GM23338 (cell line): ENCODE measurements at regions not wholly inside any gene's neighbourhood (a gene's known extent, or its start where the extent isn't known, plus 50 kb on each side); places are given as distances from the start of the nearest gene placed in this dataset.
A peak's percentile ranks its signal among the peaks of the same experiment; 100 is the strongest.

Experiments used
- ATAC-seq: fragments of 200-7000 bp; cut with Tn5 transposase; 3 replicates; pipeline ENCODE4 v1.9.1; 2020
- DNase-seq: peaks from one replicate; pipeline ENCODE4 v3.0.0-alpha.2; 2015; ENCODE audit warnings: low spot score
- H2AFZ ChIP-seq: fragments of 200-600 bp; sonication (generic); 2 replicates; pipeline ENCODE4 v1.8.0; 2016; ENCODE audit warnings: antibody characterized with exemption, mild to moderate bottlenecking, moderate library complexity
- H3F3A ChIP-seq: fragments of 200-600 bp; sonication (generic); replicated peaks from 2 replicates; pipeline ENCODE4 v1.8.0; 2017; ENCODE audit warnings: antibody characterized with exemption, mixed run types, low read depth
- H3K27ac ChIP-seq: fragments of 200-600 bp; sonication (generic); 2 replicates; pipeline ENCODE4 v1.6.1; 2016; ENCODE audit warnings: low read depth
- H3K27me3 ChIP-seq: fragments of 200-600 bp; sonication (generic); 2 replicates; pipeline ENCODE4 v1.8.0; 2016; ENCODE audit warnings: mild to moderate bottlenecking, mixed run types, moderate library complexity; ENCODE audit not compliant: insufficient read depth
- H3K36me3 ChIP-seq: fragments of 200-600 bp; sonication (generic); 2 replicates; pipeline ENCODE4 v1.8.0; 2016; ENCODE audit warnings: mild to moderate bottlenecking; ENCODE audit not compliant: insufficient read depth
- H3K4me1 ChIP-seq: fragments of 200-600 bp; sonication (generic); 2 replicates; pipeline ENCODE4 v1.8.0; 2016; ENCODE audit warnings: mild to moderate bottlenecking, moderate library complexity; ENCODE audit not compliant: insufficient read depth
- H3K4me2 ChIP-seq: fragments of 200-600 bp; sonication (generic); 2 replicates; pipeline ENCODE4 v1.7.1; 2017; ENCODE audit warnings: mixed run types
- H3K4me3 ChIP-seq: fragments of 200-600 bp; sonication (generic); 2 replicates; pipeline ENCODE4 v1.6.1; 2016; ENCODE audit warnings: mixed run types
- H3K79me2 ChIP-seq: fragments of 200-600 bp; sonication (generic); replicated peaks from 2 replicates; pipeline ENCODE4 v1.8.0; 2017; ENCODE audit warnings: mild to moderate bottlenecking; ENCODE audit not compliant: insufficient read depth
- H3K9me2 ChIP-seq: fragments of 200-600 bp; sonication (generic); 2 replicates; pipeline ENCODE4 v1.8.0; 2017; ENCODE audit not compliant: insufficient read depth
- H4K20me1 ChIP-seq: fragments of 200-600 bp; sonication (generic); replicated peaks from 2 replicates; pipeline ENCODE4 v1.8.0; 2017; ENCODE audit warnings: mild to moderate bottlenecking; ENCODE audit not compliant: insufficient read depth
- H3K27ac Mint-ChIP-seq: 2 replicates; pipeline ENCODE4 v1.8.0; 2020; ENCODE audit warnings: inconsistent platforms, mild to moderate bottlenecking, moderate library complexity, mixed read lengths
- H3K27me3 Mint-ChIP-seq: 3 replicates; pipeline ENCODE4 v1.8.0; 2022; ENCODE audit warnings: low read depth, mild to moderate bottlenecking, moderate library complexity, mixed read lengths, inconsistent platforms; ENCODE audit not compliant: insufficient read depth, poor library complexity
- H3K36me3 Mint-ChIP-seq: 3 replicates; pipeline ENCODE4 v1.8.0; 2021; ENCODE audit warnings: low read depth, mild to moderate bottlenecking, inconsistent platforms, moderate library complexity, mixed read lengths
- H3K4me1 Mint-ChIP-seq: 3 replicates; pipeline ENCODE4 v1.8.0; 2020; ENCODE audit warnings: mild to moderate bottlenecking, inconsistent platforms, mixed read lengths
- H3K4me3 Mint-ChIP-seq: 3 replicates; pipeline ENCODE4 v1.8.0; 2021; ENCODE audit warnings: moderate library complexity, mild to moderate bottlenecking, inconsistent platforms, mixed read lengths
- H3K9me3 Mint-ChIP-seq: 3 replicates; pipeline ENCODE4 v1.8.0; 2020; ENCODE audit warnings: moderate library complexity, mild to moderate bottlenecking, inconsistent platforms, mixed read lengths
- EZH2phosphoT487 ChIP-seq: fragments of 200-600 bp; sonication (generic); IDR thresholded peaks from one replicate; pipeline ENCODE4 v1.8.1; 2018; ENCODE audit warnings: antibody characterized with exemption; ENCODE audit not compliant: unreplicated experiment
- NANOG ChIP-seq: IDR thresholded peaks from 2 replicates; pipeline ENCODE4 v1.6.1; 2016; ENCODE audit warnings: antibody characterized with exemption, borderline replicate concordance
- POLR2AphosphoS5 ChIP-seq: IDR thresholded peaks from 2 replicates; pipeline ENCODE4 v1.6.1; 2016; ENCODE audit warnings: antibody characterized with exemption, low read depth
- ZNF331 ChIP-seq: fragments of 250-450 bp; sonication (Bioruptor Pico); IDR thresholded peaks from 2 replicates; pipeline ENCODE4 v1.5.0; 2020; ENCODE audit warnings: low read depth, mild to moderate bottlenecking, moderate library complexity
- TF ChIP-seq, protein P1 (sequence below), 2 experiments: fragments of 200-600 bp in 1 of 2; sonication (generic) in 1 of 2; conservative IDR thresholded peaks; 2 replicates each; pipeline versions ENCODE4 v1.5.1 to v1.6.1; 2016 to 2017; ENCODE audit warnings: antibody characterized with exemption in 2 of 2, low read depth in 2 of 2, mild to moderate bottlenecking in 2 of 2, moderate library complexity in 1 of 2
- TF ChIP-seq, protein P2 (sequence below): IDR thresholded peaks from 2 replicates; pipeline ENCODE4 v1.6.1; 2016; ENCODE audit warnings: antibody characterized with exemption
- TF ChIP-seq, protein P3 (sequence below): fragments of 250-450 bp; sonication (Bioruptor Pico); IDR thresholded peaks from 2 replicates; pipeline ENCODE4 v1.5.0; 2020; ENCODE audit warnings: mild to moderate bottlenecking, moderate library complexity

DNA sequence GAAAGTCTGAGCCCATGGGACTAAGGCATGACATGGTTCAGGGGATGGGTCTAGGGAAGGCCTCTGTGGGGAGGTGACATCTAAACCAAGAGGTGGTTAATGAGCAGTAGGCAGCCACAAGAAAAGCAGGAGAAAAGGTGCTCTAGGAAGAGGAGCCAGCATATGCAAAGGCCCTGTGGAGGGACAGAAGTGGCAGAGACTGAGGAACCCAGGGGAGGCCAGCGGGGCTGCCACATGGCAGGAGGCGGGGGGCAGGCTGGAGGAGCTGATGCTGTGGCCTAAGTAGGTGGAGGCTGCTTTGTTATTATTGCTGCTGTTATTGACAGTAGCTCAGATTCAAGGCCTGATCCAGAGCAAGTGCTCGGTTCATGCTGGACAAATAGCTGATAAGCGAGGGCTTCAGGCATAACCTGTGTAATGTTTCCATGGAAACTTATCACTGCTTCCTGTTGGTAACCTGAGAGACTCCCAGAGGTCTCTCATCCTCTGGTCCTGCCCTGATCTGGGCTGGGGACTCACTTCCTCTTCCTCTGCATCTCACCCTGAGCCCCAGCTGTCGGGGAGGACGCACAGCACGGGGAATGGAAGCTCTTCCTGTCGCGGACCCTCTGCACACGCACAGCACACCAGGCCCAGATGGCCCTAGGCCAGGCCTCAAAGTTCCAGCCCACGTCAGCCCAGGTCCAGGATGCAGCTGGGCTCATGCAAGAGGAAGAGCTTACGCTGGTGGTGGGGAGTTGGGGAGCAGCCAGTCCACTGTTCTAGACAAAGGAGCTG, 75.2 kb upstream of the TP53I11 start:
- no peaks in the 10 kb centered on the region for H3K27me3 ChIP-seq
- peak; percentile 38 for DNase-seq
- Mint-ChIP-seq H3K36me3 (no peaks in the 10 kb centered on the region; the same call in 2 of the 3 replicates), H3K4me1 (peaks cover 13% of the 10 kb centered on the region), H3K27me3 (peaks cover 12% of the 10 kb centered on the region), H3K9me3 (no peaks in the 10 kb centered on the region), H3K4me3 (no peak overlapping the region; the same call in 2 of the 3 replicates), H3K27ac (no peak overlapping the region)
- H3K4me1 ChIP-seq = peaks cover 18% of the 10 kb centered on the region
- H3K4me3 ChIP-seq = no peak overlapping the region
- ATAC-seq = no peak
- H4K20me1 ChIP-seq = no peaks in the 10 kb centered on the region; the same call in 1 of the 2 replicates
- TF ChIP-seq ZNF331 (no peak), POLR2AphosphoS5 (no peak), EZH2phosphoT487 (no peak), NANOG (no peak)
- TF ChIP-seq, protein P1, sequence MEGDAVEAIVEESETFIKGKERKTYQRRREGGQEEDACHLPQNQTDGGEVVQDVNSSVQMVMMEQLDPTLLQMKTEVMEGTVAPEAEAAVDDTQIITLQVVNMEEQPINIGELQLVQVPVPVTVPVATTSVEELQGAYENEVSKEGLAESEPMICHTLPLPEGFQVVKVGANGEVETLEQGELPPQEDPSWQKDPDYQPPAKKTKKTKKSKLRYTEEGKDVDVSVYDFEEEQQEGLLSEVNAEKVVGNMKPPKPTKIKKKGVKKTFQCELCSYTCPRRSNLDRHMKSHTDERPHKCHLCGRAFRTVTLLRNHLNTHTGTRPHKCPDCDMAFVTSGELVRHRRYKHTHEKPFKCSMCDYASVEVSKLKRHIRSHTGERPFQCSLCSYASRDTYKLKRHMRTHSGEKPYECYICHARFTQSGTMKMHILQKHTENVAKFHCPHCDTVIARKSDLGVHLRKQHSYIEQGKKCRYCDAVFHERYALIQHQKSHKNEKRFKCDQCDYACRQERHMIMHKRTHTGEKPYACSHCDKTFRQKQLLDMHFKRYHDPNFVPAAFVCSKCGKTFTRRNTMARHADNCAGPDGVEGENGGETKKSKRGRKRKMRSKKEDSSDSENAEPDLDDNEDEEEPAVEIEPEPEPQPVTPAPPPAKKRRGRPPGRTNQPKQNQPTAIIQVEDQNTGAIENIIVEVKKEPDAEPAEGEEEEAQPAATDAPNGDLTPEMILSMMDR (conservative IDR thresholded peaks at IDR 0.05; ENCODE audit: low read depth in 2 of 2) = no peak
- TF ChIP-seq, protein P2, sequence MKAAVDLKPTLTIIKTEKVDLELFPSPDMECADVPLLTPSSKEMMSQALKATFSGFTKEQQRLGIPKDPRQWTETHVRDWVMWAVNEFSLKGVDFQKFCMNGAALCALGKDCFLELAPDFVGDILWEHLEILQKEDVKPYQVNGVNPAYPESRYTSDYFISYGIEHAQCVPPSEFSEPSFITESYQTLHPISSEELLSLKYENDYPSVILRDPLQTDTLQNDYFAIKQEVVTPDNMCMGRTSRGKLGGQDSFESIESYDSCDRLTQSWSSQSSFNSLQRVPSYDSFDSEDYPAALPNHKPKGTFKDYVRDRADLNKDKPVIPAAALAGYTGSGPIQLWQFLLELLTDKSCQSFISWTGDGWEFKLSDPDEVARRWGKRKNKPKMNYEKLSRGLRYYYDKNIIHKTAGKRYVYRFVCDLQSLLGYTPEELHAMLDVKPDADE = no peak
- TF ChIP-seq, protein P3, sequence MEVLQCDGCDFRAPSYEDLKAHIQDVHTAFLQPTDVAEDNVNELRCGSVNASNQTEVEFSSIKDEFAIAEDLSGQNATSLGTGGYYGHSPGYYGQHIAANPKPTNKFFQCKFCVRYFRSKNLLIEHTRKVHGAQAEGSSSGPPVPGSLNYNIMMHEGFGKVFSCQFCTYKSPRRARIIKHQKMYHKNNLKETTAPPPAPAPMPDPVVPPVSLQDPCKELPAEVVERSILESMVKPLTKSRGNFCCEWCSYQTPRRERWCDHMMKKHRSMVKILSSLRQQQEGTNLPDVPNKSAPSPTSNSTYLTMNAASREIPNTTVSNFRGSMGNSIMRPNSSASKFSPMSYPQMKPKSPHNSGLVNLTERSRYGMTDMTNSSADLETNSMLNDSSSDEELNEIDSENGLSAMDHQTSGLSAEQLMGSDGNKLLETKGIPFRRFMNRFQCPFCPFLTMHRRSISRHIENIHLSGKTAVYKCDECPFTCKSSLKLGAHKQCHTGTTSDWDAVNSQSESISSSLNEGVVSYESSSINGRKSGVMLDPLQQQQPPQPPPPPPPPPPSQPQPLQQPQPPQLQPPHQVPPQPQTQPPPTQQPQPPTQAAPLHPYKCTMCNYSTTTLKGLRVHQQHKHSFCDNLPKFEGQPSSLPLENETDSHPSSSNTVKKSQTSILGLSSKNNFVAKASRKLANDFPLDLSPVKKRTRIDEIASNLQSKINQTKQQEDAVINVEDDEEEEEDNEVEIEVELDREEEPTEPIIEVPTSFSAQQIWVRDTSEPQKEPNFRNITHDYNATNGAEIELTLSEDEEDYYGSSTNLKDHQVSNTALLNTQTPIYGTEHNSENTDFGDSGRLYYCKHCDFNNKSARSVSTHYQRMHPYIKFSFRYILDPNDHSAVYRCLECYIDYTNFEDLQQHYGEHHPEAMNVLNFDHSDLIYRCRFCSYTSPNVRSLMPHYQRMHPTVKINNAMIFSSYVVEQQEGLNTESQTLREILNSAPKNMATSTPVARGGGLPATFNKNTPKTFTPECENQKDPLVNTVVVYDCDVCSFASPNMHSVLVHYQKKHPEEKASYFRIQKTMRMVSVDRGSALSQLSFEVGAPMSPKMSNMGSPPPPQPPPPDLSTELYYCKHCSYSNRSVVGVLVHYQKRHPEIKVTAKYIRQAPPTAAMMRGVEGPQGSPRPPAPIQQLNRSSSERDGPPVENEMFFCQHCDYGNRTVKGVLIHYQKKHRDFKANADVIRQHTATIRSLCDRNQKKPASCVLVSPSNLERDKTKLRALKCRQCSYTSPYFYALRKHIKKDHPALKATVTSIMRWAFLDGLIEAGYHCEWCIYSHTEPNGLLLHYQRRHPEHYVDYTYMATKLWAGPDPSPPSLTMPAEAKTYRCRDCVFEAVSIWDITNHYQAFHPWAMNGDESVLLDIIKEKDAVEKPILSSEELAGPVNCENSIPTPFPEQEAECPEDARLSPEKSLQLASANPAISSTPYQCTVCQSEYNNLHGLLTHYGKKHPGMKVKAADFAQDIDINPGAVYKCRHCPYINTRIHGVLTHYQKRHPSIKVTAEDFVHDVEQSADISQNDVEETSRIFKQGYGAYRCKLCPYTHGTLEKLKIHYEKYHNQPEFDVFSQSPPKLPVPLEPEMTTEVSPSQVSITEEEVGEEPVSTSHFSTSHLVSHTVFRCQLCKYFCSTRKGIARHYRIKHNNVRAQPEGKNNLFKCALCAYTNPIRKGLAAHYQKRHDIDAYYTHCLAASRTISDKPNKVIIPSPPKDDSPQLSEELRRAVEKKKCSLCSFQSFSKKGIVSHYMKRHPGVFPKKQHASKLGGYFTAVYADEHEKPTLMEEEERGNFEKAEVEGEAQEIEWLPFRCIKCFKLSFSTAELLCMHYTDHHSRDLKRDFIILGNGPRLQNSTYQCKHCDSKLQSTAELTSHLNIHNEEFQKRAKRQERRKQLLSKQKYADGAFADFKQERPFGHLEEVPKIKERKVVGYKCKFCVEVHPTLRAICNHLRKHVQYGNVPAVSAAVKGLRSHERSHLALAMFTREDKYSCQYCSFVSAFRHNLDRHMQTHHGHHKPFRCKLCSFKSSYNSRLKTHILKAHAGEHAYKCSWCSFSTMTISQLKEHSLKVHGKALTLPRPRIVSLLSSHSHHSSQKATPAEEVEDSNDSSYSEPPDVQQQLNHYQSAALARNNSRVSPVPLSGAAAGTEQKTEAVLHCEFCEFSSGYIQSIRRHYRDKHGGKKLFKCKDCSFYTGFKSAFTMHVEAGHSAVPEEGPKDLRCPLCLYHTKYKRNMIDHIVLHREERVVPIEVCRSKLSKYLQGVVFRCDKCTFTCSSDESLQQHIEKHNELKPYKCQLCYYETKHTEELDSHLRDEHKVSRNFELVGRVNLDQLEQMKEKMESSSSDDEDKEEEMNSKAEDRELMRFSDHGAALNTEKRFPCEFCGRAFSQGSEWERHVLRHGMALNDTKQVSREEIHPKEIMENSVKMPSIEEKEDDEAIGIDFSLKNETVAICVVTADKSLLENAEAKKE = no peak
- H3K4me2 ChIP-seq = no peak overlapping the region
- no peaks in the 10 kb centered on the region for H3K36me3 ChIP-seq
- H3K79me2 ChIP-seq = no peaks in the 10 kb centered on the region
- no peak overlapping the region for H2AFZ ChIP-seq
- no peaks in the 10 kb centered on the region for H3K9me2 ChIP-seq
- no peaks in the 10 kb centered on the region for H3F3A ChIP-seq
- no peak overlapping the region for H3K27ac ChIP-seq
